ENCODE measurements at regions not wholly inside any gene's neighbourhood (a gene's known extent, or its start where the extent isn't known, plus 50 kb on each side); places are given as distances from the start of the nearest gene placed in this dataset.

DNA sequence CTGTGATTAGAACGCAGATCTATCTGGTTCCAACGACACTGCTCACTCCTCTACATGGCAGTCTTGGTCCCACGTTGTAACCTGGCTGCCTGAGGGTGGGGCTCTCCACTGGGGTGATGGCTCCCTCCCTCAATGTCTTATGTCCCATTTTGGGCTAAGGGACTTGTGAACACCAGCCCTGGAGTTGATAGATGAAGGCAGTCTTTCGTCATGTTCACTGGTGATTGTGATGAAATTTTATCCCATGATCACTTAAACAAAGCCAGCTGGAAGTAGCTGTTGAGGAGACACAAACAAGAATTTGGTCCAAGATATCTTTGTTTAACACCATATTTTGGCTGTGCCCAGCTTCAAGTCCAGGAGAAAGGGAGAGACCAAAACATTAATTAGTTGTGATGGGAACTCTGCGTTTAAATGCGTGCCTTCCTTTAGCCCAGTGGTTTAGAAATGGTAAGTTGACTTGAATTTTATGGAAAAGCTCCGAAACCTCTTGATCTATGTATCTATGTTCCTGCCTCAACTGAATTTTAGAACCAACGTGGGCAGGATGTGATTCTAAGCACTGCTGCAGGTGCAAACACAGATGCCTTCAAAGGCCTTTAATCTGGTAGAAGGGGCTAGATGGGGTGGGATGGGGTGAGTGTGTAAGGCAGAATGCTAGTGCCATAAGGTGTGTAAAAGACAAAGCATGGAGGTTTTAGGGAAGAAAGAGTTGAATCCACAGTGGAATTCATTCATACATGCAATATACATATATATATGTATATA, 186.8 kb upstream of the IRX3 start:
- intact Hi-C loops (cut with DNase I) = no loop called here
- DNase-seq (no peak), FAIRE-seq (no peak), ATAC-seq (no peak)
- H3K27ac ChIP-seq = no peak overlapping the region
- TF ChIP-seq, protein P1, sequence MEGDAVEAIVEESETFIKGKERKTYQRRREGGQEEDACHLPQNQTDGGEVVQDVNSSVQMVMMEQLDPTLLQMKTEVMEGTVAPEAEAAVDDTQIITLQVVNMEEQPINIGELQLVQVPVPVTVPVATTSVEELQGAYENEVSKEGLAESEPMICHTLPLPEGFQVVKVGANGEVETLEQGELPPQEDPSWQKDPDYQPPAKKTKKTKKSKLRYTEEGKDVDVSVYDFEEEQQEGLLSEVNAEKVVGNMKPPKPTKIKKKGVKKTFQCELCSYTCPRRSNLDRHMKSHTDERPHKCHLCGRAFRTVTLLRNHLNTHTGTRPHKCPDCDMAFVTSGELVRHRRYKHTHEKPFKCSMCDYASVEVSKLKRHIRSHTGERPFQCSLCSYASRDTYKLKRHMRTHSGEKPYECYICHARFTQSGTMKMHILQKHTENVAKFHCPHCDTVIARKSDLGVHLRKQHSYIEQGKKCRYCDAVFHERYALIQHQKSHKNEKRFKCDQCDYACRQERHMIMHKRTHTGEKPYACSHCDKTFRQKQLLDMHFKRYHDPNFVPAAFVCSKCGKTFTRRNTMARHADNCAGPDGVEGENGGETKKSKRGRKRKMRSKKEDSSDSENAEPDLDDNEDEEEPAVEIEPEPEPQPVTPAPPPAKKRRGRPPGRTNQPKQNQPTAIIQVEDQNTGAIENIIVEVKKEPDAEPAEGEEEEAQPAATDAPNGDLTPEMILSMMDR (IDR thresholded peaks at IDR 0.05) = no peak
- H3K4me1 ChIP-seq = no peaks in the 10 kb centered on the region
- no peak overlapping the region for H3K4me3 ChIP-seq
- H3K36me3 ChIP-seq = no peaks in the 10 kb centered on the region
- H3K9me3 ChIP-seq = no peaks in the 10 kb centered on the region
- WGBS, 2 donors = 66 to 69% methylated on average over 8 of the region's 8 CpGs
- H3K27me3 ChIP-seq = no peaks in the 10 kb centered on the region

DNA sequence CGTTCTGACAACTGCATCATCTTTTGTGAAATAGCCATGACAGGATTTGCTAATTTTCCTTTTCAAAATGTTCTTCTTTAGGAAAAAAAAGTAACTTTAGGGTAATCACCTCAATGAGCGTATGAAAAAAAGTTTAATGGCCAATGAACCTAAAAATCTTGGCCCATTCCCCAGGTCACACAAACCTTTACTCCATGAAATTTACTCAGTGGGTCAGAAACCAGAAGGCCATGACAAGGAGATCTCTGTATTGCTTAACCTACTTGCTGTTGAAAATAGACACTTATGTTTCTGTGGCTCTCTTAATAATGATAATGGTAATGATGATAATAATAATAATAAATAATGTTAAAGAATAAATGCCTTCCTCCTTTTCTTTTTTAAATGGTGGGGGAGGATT, 180.8 kb upstream of the IRX3 start:
- Histone ChIP-seq H3K27me3 (no peaks in the 10 kb centered on the region), H3K4me1 (no peaks in the 10 kb centered on the region), H3K9me3 (no peaks in the 10 kb centered on the region), H3K4me3 (no peak overlapping the region), H3K36me3 (no peaks in the 10 kb centered on the region), H3K27ac (no peak overlapping the region)
- TF ChIP-seq, protein P1 (IDR thresholded peaks at IDR 0.05) = no peak
- intact Hi-C loops (cut with DNase I) = no loop called here
- FAIRE-seq = no peak
- ATAC-seq = no peak
- DNase-seq = no peak
- 81 to 83% methylated on average over 2 of the region's 2 CpGs for WGBS, 2 donors

DNA sequence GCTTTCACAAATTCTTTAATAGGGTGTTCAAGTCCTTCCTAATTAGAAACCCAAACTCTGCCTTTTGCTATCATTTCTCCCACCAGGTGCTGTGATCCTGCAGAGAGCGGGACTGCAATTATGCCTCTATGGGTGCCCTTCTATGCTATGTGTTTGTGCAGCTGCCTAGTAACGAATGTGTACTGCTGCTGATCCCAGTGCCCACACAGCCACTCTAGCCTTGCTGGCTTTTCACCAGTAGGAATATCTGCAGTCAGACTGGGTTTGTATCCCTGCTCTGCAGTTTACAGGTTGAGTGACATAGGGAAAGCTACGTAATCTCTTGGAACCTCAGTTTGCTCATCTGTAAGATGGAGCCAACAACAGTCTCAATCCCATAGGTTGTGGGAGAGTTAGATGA, 179.6 kb upstream of the IRX3 start:
- no peaks in the 10 kb centered on the region for H3K4me1 ChIP-seq
- H3K27ac ChIP-seq = no peak overlapping the region
- no peaks in the 10 kb centered on the region for H3K9me3 ChIP-seq
- no peaks in the 10 kb centered on the region for H3K36me3 ChIP-seq
- H3K4me3 ChIP-seq = no peak overlapping the region
- TF ChIP-seq, protein P1 (IDR thresholded peaks at IDR 0.05) = no peak
- DNase-seq = no peak
- ATAC-seq = no peak
- intact Hi-C loops (cut with DNase I) = no loop called here
- no peak for FAIRE-seq
- 74 to 86% methylated on average over 3 of the region's 3 CpGs for WGBS, 2 donors
- no peaks in the 10 kb centered on the region for H3K27me3 ChIP-seq

DNA sequence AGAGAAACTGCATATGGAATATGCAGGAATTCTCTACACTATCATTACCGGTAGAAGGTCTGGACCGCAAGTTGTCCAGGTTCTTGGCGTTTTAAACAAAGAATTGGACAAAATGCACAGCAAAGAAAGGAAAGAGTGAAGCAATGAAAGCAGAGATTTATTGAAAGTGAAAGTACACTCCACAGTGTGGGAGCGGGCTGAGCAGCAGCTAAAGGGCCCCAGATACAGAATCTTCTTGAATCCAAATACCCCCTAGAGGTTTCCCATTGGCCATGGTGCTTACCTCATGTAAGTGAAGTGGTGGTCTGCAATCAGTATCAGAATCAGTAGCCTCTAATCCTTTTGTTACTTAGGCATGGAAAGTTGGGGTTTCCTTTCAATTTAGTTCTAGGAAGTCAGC, 178.5 kb upstream of the IRX3 start:
- Histone ChIP-seq H3K4me1 (no peaks in the 10 kb centered on the region), H3K27ac (no peak overlapping the region), H3K27me3 (no peaks in the 10 kb centered on the region), H3K9me3 (no peaks in the 10 kb centered on the region), H3K4me3 (no peak overlapping the region), H3K36me3 (no peaks in the 10 kb centered on the region)
- TF ChIP-seq, protein P1 (IDR thresholded peaks at IDR 0.05) = no peak
- WGBS, 2 donors = 74 to 77% methylated on average over 4 of the region's 4 CpGs
- DNase-seq (no peak), FAIRE-seq (no peak), ATAC-seq (no peak)
- intact Hi-C loops (cut with DNase I) = no loop called here

DNA sequence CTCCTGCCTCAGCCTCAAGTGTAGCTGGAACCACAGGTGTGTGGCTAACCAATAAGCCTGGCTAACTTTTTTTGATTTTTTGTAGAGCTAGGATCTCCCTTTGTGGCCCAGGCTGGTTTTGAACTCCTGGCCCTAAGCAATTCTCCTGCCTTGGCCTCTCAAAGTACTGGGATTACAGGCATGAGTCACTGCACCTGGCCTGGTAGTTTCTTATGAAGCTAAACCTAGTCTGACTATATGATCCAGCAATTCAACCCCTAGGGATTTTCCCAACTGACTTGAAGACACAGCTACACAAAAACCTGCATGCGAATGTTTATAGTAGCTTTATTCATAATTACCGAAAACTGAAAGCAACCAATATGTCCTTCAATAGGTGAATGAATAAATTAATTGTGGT, 176.2 kb upstream of the IRX3 start:
- no peaks in the 10 kb centered on the region for H3K36me3 ChIP-seq
- no peak for ATAC-seq
- intact Hi-C loops (cut with DNase I) = no loop called here
- H3K27ac ChIP-seq = no peak overlapping the region
- DNase-seq = no peak
- H3K27me3 ChIP-seq = no peaks in the 10 kb centered on the region
- H3K4me1 ChIP-seq = no peaks in the 10 kb centered on the region
- no peaks in the 10 kb centered on the region for H3K9me3 ChIP-seq
- FAIRE-seq = no peak
- no peak overlapping the region for H3K4me3 ChIP-seq
- 82 to 94% methylated on average over 2 of the region's 2 CpGs for WGBS, 2 donors
- TF ChIP-seq, protein P1 (IDR thresholded peaks at IDR 0.05) = no peak
